GM18507 (cell line): ENCODE measurements at regions not wholly inside any gene's neighbourhood (a gene's known extent, or its start where the extent isn't known, plus 50 kb on each side); places are given as distances from the start of the nearest gene placed in this dataset.

Source experiments
- DNase-seq: peaks from one replicate; pipeline ENCODE4 v3.0.0; 2011; ENCODE audit warnings: low read depth; ENCODE audit not compliant: insufficient read length; ENCODE audit errors: extremely low spot score
- FAIRE-seq: peaks from 2 replicates; lab custom pipeline; 2011; peaks lifted over from hg19 to GRCh38; lab: Jason Lieb, UNC

GRCh38 chr6:47152666-47153403, 110.7 kb upstream of the ADGRF1 start:
- DNase-seq (no peak), FAIRE-seq (no peak)

GRCh38 chr6:47151232-47151898, 109.2 kb upstream of the ADGRF1 start:
- no peak for DNase-seq
- FAIRE-seq, result no peak

GRCh38 chr6:47149554-47149953, 107.4 kb upstream of the ADGRF1 start:
- DNase-seq, result no peak
- FAIRE-seq, result no peak

GRCh38 chr6:47149066-47149465, 106.9 kb upstream of the ADGRF1 start:
- FAIRE-seq, result no peak
- DNase-seq, result no peak

- no peak for FAIRE-seq
- DNase-seq, result no peak
Observed at GRCh38 chr6:47147836-47148344, 105.8 kb upstream of the ADGRF1 start.

GRCh38 chr6:47147175-47147727, 105.1 kb upstream of the ADGRF1 start:
- DNase-seq, result no peak
- no peak for FAIRE-seq

GRCh38 chr6:47146431-47147174, 104.5 kb upstream of the ADGRF1 start:
- FAIRE-seq, result no peak
- DNase-seq, result no peak

- FAIRE-seq, result no peak
- no peak for DNase-seq
Observed at GRCh38 chr6:47145212-47145611, 103.1 kb upstream of the ADGRF1 start.

GRCh38 chr6:47144306-47144705, 102.2 kb upstream of the ADGRF1 start:
- FAIRE-seq, result no peak
- DNase-seq, result no peak

- no peak for DNase-seq
- no peak for FAIRE-seq
Observed at GRCh38 chr6:47141963-47142362, 99.8 kb upstream of the ADGRF1 start.

GRCh38 chr6:47141171-47141570, 99.0 kb upstream of the ADGRF1 start:
- DNase-seq (no peak), FAIRE-seq (no peak)

- DNase-seq (no peak), FAIRE-seq (no peak)
Observed at GRCh38 chr6:47138046-47138445, 95.9 kb upstream of the ADGRF1 start.

GRCh38 chr6:47137073-47137472, 94.9 kb upstream of the ADGRF1 start:
- FAIRE-seq (no peak), DNase-seq (no peak)

GRCh38 chr6:47135772-47136171, 93.6 kb upstream of the ADGRF1 start:
- no peak for FAIRE-seq

GRCh38 chr6:47134476-47135189, 92.5 kb upstream of the ADGRF1 start:
- DNase-seq, result no peak
- FAIRE-seq, result no peak

More at GRCh38 chr6:47135772-47136171, 93.6 kb upstream of the ADGRF1 start:
- DNase-seq, result no peak

GRCh38 chr6:47133230-47134000, 91.3 kb upstream of the ADGRF1 start:
- FAIRE-seq, result no peak

GRCh38 chr6:47132724-47133123, 90.6 kb upstream of the ADGRF1 start:
- DNase-seq (no peak), FAIRE-seq (no peak)

More at GRCh38 chr6:47133230-47134000, 91.3 kb upstream of the ADGRF1 start:
- DNase-seq, result no peak

GRCh38 chr6:47131773-47132172, 89.6 kb upstream of the ADGRF1 start:
- FAIRE-seq (no peak), DNase-seq (no peak)

GRCh38 chr6:47130086-47130485, 88.0 kb upstream of the ADGRF1 start:
- DNase-seq, result no peak

More at GRCh38 chr6:47130086-47130485, 88.0 kb upstream of the ADGRF1 start:
- FAIRE-seq, result no peak
